ENCODE measurements at regions not wholly inside any gene's neighbourhood (a gene's known extent, or its start where the extent isn't known, plus 50 kb on each side); places are given as distances from the start of the nearest gene placed in this dataset.

GRCh38 chr5:17697671-17698070 lies 63.4 kb downstream of the TAF11L14 start:
- intact Hi-C loops (cut with DNase I; ENCODE audit: low total_unique reads) (no loop called here), in situ Hi-C loops (cut with MboI; ENCODE audit: low sequenced_read_pairs in 4 of 4) (no loop called here)
- no peaks in the 10 kb centered on the region for H3K36me3 ChIP-seq

GRCh38 chr5:17709011-17709710 lies 74.9 kb downstream of the TAF11L14 start:
- Histone ChIP-seq H3K4me3 (no peak overlapping the region), H3K27me3 (no peaks in the 10 kb centered on the region), H3K9me3 (no peaks in the 10 kb centered on the region), H3K36me3 (no peaks in the 10 kb centered on the region), H3K4me1 (no peaks in the 10 kb centered on the region), H3K27ac (no peak overlapping the region)
- intact Hi-C loops (cut with DNase I; ENCODE audit: low total_unique reads) (no loop called here), in situ Hi-C loops (cut with MboI; ENCODE audit: low sequenced_read_pairs in 4 of 4) (no loop called here)
- TF ChIP-seq POLR2A (IDR thresholded peaks at IDR 0.05) (no peak), CTCF (IDR thresholded peaks at IDR 0.05 in 4 of 5, conservative IDR thresholded peaks at IDR 0.05 in 1 of 5) (no peak)
- DNase-seq = no peak
- ATAC-seq = no peak

More at GRCh38 chr5:17697671-17698070, 63.4 kb downstream of the TAF11L14 start:
- H3K4me3 ChIP-seq = no peak overlapping the region
- no peaks in the 10 kb centered on the region for H3K27me3 ChIP-seq
- H3K9me3 ChIP-seq = no peaks in the 10 kb centered on the region
- H3K27ac ChIP-seq = no peak overlapping the region
- no peaks in the 10 kb centered on the region for H3K4me1 ChIP-seq
- ATAC-seq (no peak), DNase-seq (no peak)
- no peak for TF ChIP-seq POLR2A (IDR thresholded peaks at IDR 0.05)
- TF ChIP-seq CTCF (IDR thresholded peaks at IDR 0.05 in 4 of 5, conservative IDR thresholded peaks at IDR 0.05 in 1 of 5) = no peak

GRCh38 chr5:17713301-17713700 lies 79.0 kb downstream of the TAF11L14 start:
- in situ Hi-C loops (cut with MboI; ENCODE audit: low sequenced_read_pairs in 4 of 4) (no loop called here), intact Hi-C loops (cut with DNase I; ENCODE audit: low total_unique reads) (no loop called here)

GRCh38 chr5:17714186-17714585 lies 79.9 kb downstream of the TAF11L14 start:
- no peaks in the 10 kb centered on the region for H3K27me3 ChIP-seq
- TF ChIP-seq CTCF (IDR thresholded peaks at IDR 0.05 in 4 of 5, conservative IDR thresholded peaks at IDR 0.05 in 1 of 5) (no peak), POLR2A (IDR thresholded peaks at IDR 0.05) (no peak)
- H3K4me3 ChIP-seq = no peak overlapping the region
- no peak for ATAC-seq
- no peaks in the 10 kb centered on the region for H3K9me3 ChIP-seq
- DNase-seq = no peak
- H3K4me1 ChIP-seq = no peaks in the 10 kb centered on the region
- in situ Hi-C loops (cut with MboI; ENCODE audit: low sequenced_read_pairs in 4 of 4) (no loop called here), intact Hi-C loops (cut with DNase I; ENCODE audit: low total_unique reads) (no loop called here)
- no peaks in the 10 kb centered on the region for H3K36me3 ChIP-seq
- no peak overlapping the region for H3K27ac ChIP-seq

More at GRCh38 chr5:17713301-17713700, 79.0 kb downstream of the TAF11L14 start:
- Histone ChIP-seq H3K4me3 (no peak overlapping the region), H3K36me3 (no peaks in the 10 kb centered on the region), H3K27me3 (no peaks in the 10 kb centered on the region), H3K9me3 (no peaks in the 10 kb centered on the region), H3K27ac (no peak overlapping the region), H3K4me1 (no peaks in the 10 kb centered on the region)
- no peak for TF ChIP-seq CTCF (IDR thresholded peaks at IDR 0.05 in 4 of 5, conservative IDR thresholded peaks at IDR 0.05 in 1 of 5)
- no peak for TF ChIP-seq POLR2A (IDR thresholded peaks at IDR 0.05)
- ATAC-seq (no peak), DNase-seq (no peak)

GRCh38 chr5:17719592-17719991 lies 85.3 kb downstream of the TAF11L14 start:
- Histone ChIP-seq H3K27ac (no peak overlapping the region), H3K27me3 (no peaks in the 10 kb centered on the region), H3K9me3 (no peaks in the 10 kb centered on the region), H3K4me3 (no peak overlapping the region), H3K4me1 (no peaks in the 10 kb centered on the region), H3K36me3 (no peaks in the 10 kb centered on the region)
- ATAC-seq = no peak
- in situ Hi-C loops (cut with MboI; ENCODE audit: low sequenced_read_pairs in 4 of 4) = no loop called here
- DNase-seq = no peak
- TF ChIP-seq POLR2A (IDR thresholded peaks at IDR 0.05) (no peak), CTCF (IDR thresholded peaks at IDR 0.05 in 4 of 5, conservative IDR thresholded peaks at IDR 0.05 in 1 of 5) (no peak)
- intact Hi-C loops (cut with DNase I; ENCODE audit: low total_unique reads) = no loop called here
